Right lung (tissue), 2 donors: ENCODE measurements at regions not wholly inside any gene's neighbourhood (a gene's known extent, or its start where the extent isn't known, plus 50 kb on each side); places are given as distances from the start of the nearest gene placed in this dataset.

Source experiments
- DNase-seq, 2 donors: peaks; one replicate each; pipeline ENCODE4 v3.0.0-alpha.2; 2013

- no peak for DNase-seq
Measured at GRCh38 chr14:65224799-65225198, 122.5 kb upstream of the MAX start.

DNA sequence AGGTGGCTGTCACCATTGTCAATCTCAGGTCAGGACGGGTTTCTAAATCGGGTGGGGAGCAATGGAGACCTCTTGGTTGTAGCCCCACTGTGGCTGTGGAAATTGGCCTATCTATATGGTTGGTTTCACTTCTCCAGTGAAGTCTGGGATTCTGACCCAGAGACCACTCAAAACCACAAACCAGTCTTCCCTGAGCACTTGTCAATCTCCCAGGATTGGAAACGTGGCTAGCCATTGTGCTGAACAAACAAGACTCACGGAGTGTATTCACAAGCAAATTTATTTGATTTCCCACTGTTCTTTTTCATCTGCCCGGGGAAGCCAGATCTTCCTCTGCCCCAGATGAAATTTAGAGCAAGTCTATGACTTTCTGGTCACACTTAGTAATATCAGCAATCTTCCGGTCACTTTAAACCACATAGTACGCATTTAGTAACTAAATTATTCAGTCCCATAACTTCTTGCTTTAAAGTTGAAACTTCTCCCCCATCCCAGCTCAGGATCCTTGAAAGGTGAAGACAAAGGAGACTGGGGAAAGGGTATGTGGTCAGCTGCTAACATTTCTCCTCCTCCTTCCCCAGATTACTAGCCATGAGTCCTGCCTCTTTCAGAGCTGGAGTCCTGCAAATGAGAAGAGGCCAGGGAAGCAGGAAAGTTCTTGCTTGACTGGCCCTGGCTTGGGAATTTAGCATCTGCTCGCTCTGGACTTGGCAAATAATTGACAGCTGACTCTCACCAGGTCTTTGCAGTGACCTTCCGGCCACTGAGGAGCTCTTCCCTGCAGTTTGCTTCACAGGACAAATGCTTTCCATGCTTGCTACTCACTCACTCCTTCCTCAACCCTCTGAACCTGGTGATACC lies 123.2 kb upstream of the MAX start:
- DNase-seq = no peak

- no peak for DNase-seq
Measured at GRCh38 chr14:65226824-65227604, 124.7 kb upstream of the MAX start.

DNA sequence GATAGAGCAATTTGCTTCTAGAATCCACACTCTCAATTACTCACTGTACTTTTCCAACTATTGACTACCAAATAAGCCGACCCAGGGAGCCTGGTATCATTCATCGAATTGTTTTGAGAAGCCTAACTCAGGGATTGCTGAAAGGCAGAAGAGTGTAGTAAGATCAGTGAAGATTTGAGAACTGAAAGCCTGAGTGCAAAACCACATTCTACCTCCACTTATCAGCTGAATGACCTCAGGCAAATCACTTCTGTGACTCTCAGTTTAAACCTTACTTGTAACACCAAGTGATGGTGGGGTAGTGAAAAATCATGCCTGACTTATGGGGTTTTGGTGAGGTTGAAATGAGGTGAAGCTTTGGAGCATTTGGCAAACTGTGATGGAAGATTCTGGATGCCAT lies 126.1 kb upstream of the MAX start:
- no peak for DNase-seq

DNA sequence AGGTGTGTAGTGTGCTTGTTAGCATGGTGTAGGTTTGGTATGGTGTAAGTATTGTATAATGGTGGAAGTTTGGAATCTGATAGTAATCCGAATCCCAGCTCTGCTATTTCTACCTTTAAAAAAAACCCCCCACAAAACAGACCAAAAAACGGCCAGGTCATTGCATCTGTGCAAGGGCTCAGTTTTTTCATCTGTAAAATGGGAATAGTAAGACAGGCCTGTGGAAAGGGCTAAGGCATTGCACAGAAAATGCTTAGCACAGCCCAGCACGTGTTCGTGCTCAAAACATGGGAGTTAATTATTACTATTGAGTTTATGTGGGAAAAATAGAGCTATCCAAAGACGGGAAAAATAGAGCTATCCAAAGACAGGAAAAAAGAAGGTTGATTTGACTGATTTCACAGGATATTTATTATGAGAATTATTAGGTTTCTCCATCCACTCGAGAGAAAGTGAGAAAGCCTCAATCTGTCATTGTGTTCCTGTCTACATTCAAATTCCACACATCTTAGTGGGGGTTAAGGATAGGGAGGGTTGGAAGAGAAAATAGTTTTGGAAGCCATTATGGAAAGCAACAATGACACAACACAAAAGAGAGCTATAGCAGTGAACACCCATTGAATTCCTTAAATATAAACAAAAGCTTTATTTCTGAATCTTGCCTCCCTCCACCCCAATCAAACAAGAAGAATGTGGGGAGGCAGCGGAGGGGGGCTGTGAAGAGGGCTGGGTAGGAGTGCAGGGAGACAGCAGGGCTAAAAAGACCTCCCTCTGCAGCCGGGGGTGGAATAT lies 126.8 kb upstream of the MAX start:
- no peak for DNase-seq

DNA sequence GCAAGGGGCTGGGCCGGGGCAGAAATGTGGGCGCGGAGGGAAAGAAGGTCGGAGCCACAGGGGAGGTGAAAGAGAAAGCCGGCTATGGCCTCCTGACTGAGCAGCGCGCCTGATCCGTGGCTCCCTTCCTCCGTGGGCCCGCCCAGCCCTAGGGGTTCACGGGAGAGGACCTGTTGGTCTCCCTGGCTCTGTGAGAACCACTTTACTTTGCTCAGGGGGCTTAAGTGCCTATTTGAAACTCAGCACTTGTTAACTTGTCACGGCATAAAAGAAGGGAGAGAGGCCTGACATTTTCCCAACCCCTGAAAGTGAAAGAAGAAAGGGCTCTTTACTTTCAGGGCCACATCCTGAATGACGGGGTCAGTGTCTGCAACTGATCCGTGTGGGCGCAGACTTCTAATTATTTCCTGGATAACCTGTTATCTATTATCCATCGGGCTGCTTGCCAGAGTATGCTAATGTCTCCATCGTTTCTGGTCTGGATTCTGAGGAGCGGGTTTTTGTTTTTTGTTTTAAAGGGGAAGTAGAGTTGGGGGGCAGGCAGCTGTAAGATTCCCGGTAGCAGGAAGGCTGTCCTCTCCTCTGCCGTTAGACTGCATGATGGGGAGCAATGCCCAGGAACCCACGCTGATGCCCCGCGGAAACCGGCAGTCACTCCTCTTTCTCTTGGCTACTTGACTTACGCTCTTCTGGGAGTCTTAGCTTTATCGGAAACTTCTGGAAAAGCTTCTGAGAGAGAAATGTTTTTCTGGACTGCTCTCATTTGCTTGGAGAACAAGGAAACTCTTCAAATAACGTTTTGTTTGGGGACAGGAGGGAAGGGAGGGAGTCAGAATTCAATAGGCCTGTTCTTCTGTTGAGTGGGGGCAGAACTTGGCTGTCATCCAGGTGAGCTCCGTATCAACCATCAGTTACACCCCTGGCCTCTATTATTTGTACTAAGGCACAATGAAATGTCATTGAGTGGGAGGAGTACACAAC lies 127.7 kb upstream of the MAX start:
- peak; percentile 49 to 50 for DNase-seq

DNA sequence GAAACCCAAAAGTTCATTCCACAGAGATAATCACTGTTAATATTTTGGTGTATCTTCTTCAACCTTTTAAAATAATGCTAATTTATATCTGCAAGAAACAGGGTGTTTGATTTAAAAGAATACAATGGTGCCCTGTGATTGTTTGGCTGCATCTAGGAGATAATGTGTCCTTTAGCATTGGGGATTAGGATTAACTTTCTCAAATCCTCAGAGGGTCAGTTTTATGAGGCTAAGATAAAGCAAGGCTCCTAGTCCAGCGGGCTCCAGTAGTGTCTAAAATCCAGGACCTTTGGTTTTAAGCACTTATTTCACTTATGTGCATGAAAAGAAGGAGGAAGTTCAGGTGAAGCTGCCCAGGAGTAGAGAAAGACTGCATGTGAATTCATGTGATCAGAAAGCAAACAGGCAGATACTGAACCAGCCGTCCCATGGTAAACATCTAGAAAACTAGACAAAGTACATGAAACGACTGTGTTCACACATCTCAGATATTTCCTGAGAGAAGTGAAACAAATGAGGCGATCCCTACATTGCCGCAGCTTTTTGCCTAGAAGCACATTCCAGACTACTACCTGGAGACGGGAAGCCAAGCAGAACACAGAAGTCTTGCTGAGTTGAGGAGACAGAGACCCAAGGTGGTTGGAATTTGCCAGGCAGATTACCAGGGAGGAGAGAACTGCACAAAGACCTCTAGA lies 129.1 kb upstream of the MAX start:
- no peak for DNase-seq

- no peak for DNase-seq
Measured at GRCh38 chr14:65234752-65235361, 132.5 kb upstream of the MAX start.

- DNase-seq = no peak
Measured at GRCh38 chr14:65237023-65237814, 134.9 kb upstream of the MAX start.

DNA sequence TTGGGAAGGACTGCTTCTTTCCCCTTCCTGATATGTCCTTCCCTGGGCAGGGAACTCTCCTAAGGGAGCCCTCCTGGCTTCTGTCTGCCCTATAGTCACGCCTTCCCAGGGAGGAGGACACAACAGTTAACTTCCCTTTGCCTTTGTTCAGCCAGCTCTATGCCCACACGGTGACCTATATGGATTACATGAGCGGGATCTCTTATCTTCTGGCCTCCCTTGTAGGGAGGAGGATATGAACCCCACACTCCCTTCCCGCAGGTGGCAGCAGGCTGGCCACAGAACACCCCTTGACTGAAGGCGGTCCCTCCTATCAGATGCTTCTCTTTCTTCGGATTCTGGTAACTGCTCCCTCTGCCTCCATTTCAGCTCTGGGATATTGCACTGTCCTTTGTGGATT lies 135.6 kb upstream of the MAX start:
- DNase-seq = no peak

DNA sequence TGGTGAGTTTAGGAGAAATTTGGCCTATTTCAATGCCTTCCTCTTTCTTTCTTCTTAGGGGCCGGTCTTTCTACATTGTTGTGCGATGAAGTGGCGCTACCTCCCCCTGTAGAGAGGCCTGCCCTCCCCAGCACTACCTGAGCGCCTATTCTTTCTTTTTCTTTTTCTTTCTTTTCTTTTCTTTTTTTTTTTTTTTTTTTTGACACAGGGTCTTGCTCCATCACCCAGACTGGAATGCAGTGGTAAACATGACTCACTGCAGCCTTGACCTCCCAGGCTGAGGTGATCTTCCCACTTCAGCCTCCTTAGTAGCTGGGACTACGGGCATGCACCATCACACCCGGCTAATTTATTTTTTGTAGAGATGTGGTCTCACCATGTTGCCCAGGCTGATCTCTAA lies 136.1 kb upstream of the MAX start:
- no peak for DNase-seq

DNA sequence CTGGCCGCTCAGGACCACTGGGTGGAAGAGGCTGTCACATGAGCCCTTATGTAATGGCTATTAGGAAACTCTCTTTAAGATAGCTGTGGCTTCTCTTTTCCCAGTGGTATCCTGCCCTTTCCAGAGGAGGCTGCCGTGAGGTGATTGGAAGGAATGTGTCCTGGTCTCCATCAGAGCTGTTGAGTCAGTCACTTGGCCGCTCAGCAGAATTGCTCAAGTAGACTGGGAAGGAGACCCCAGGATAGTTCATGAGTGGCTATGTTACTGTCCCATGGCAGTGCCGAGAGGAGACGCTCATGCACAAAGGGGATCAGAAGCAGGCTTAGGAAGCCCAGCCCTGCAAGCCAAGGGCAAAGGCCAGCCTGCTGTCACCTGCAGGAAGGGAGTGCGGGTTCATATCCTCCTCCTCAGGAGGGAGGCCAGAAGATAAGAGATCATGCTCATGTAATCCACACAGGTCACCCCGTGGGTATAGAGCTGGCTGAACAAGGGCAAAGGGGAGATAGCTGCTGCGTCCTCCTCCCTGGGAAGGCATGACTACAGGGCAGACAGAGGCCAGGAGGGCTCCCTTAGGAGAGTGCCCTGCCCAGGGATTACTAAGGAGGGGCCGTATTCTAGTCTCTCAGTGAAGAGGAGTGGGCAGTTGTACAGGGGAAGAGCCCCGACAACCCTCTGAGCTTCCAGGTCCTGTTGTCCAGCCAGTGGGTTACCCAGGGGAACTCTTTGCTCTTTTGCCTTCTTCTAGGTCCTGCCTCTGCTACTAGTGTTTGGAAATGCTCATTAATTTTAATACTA lies 137.0 kb upstream of the MAX start:
- no peak for DNase-seq

- DNase-seq = no peak
Measured at GRCh38 chr14:65239938-65240296, 137.6 kb upstream of the MAX start.

DNA sequence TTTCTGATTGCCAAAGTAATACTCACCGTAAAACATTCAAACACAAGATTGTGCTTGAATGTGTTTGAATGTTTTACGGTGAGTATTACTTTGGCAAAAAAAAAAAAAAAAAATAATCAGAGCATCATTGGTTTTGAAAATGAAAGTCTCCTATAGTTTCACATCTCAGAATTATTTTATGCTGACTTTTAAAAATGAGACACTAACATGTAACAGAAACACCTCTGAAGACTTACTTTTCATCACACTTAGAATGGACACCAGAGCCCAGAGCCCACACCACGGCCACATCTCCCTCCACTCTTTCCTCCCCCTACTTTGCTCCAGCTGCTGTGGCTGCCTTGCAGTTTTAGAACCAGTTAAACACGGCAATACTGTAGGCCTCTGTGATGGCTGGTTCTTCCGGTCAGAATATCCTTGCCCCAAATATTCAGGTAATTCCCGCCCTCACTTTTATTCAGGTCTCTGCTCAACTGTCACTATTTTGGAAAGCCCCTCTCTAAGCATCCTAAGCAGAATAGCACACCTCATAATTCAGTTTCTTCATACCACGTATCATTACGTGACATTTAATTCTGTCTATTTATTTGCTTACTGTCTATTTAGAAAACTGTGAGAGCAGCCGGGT lies 138.9 kb upstream of the MAX start:
- DNase-seq = no peak

DNA sequence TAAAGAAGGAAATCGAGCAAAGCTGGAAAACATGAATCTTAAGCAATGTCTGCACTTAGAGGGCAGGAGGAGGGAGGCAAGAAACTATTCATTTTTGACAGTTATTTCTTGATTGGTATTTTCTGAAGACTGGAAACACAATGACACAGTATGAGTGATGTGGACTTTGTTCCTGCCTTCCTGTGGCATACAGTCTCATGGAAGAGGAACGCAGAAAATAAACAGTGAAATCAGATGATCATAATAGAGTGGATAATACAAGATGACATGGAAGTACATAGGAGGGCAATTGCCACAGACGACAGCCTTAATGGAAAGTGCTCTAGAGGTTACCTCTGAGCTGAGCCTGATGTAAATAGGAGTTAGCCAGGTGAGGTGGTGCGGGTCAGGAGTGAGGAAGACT lies 140.4 kb upstream of the MAX start:
- no peak for DNase-seq

DNA sequence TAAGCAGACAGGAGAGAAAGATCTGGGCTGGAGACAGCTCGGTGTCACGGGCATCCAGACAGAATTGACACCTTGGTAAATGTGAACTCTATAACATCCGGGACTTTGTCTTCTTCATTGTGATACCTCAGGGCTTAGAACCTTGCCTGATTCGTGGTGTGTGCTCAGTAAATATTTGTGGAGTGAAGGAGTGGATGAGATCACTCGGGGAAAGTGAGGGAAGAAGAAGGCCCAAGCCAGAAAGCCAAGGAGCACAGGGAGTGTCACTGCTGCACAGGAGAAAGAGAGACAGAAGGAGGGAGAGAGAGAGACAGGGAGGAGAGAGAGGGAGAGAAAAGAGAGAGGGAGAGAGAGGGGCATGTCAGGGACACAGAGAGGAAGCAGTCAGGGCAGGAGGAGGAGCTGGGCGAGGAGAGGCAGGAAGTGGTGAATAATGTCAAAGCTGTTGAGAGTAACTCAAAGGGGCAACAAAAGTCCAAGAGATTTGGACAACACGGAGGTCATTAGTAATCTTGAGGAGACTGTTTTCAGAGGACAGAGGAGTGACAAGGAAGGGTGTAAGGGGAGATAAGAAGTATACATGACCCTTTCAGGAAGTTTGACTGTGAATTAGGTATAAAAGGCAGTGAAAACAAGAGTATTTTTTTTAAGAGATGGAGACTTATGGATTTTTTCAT lies 141.6 kb upstream of the MAX start:
- no peak for DNase-seq

DNA sequence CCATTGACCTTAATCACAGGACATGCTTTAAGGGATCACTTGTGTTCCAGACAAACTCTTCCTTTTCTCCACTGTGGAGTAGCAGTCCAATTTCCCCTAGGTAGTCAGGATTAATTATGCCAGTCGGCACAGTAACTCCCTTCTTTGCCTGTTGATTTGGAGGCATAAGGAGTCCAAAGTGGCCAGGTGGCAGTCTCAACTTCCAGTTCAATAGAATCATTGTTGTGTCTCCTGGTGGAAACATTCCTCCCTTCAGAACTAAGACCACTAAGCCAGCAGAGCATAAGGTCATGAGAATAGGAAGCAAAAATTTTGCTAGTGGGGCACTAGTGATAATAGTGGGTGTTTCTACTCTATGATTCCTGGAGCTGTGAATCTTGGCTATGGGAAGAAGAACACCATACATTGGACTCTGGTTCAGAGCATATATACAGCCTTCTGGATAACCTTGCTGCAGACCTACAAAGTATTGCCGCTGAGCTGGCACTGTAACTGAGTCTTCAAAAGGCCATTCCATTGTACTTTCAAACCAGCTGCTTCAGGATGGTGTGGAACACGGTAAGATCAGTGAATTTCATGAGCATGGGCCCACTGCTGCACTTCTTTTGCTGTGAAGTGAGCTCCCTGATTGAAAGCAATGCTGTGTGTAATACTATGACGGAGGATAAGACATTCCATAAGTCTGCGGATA lies 147.3 kb upstream of the MAX start:
- DNase-seq = no peak
